Mammary epithelial cell (primary cell): ENCODE measurements at regions not wholly inside any gene's neighbourhood (a gene's known extent, or its start where the extent isn't known, plus 50 kb on each side); places are given as distances from the start of the nearest gene placed in this dataset.

Experiments used
- CTCF ChIP-seq, 2 donors: IDR thresholded peaks in 1 of 2; conservative IDR thresholded peaks in 1 of 2; 2 replicates each; pipeline ENCODE4 v1.5.1; 2011 to 2012; ENCODE audit warnings: inconsistent platforms in 2 of 2, low read length in 2 of 2, mild to moderate bottlenecking in 2 of 2, control low read depth in 1 of 2, low read depth in 1 of 2; ENCODE audit not compliant: insufficient read depth in 1 of 2; ENCODE audit errors: extremely low read depth in 1 of 2
- EZH2 ChIP-seq: IDR thresholded peaks from 2 replicates; pipeline ENCODE4 v1.6.1; 2012; ENCODE audit warnings: low read length, inconsistent platforms, borderline replicate concordance

- no peak for TF ChIP-seq CTCF (conservative IDR thresholded peaks at IDR 0.05 in 1 of 2, IDR thresholded peaks at IDR 0.05 in 1 of 2; ENCODE audit: extremely low read depth in 1 of 2, insufficient read depth in 1 of 2, low read depth in 1 of 2, low read length in 2 of 2)
- TF ChIP-seq EZH2, result no peak
These were observed 96.4 kb upstream of the IL12A start for GRCh38 chr3:159892171-159892795.
